ENCODE measurements at regions not wholly inside any gene's neighbourhood (a gene's known extent, or its start where the extent isn't known, plus 50 kb on each side); places are given as distances from the start of the nearest gene placed in this dataset.

DNA sequence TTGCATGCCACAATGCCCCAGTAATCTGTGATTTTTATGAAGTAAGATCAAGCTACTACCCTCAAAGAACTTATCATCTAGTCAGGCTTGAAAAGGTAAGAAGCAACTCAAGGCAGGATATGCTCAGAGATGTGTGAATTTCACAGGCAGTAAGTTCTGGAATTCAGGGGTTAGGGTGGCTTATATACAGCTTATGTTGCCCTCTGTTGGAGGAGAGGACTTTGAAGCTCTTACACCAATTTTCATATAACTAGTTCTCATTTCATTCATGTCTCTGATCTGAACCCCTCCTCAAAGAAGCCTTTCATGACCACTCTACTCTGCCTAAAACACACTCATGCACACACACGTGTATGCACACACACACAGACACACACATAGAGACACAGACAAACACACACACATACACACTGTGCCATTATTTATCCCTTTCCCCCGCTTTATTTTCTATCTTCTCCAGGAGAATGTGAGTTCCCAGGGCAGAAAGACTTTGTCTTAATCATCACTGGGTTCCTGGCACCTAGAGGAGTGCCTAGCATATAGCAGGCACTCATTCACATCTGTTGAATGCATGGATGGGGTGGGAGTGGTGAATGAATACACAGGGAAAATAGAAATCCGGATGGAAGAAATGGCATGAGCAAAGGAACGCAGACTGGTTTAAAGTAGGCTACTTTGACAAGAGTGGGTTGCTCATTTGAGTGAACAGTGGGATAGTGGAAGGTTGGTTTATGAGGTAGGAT is 220.7 kb upstream of the ZBED5 start:
- no peak for DNase-seq (ENCODE audit: low spot score)

DNA sequence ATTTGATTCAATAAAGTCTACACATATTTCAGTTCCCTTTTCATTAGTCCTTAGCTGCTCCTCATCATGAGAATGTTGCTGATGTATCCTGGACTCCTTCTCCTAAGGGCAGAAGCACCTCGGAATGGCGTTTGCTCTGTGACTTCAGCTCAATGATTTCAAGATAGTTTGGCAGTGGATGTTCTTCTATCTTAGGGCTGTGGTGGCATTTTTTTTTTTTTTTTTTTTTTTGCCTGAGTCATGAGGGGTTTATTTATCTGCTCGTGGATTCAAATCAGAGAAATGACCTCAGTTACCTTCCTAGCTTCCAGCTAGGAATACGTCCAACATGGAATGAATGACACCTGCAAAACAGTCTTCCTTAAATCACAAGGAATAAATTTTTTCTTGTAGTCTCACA is 220.0 kb upstream of the ZBED5 start:
- DNase-seq (ENCODE audit: low spot score) = no peak

DNA sequence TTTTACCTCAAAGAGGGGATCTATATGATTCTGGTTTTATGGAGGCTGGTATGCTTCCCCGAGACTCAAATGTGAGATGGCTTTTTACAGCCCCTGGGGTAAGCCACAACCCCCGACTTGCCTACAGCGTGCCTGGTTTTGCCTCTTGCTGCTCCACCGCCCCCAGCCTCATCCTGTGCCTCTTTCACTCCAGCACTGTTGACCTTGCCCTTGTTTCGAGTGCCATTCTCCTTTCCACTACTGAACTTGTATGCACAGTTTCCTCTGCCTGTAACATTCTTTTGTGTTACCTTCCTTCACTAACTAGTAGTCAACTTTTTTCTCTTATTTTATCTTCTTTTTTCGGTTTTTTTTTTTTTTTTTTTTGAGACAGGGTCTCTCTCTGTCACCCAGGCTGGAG is 219.0 kb upstream of the ZBED5 start:
- no peak for DNase-seq (ENCODE audit: low spot score)

DNA sequence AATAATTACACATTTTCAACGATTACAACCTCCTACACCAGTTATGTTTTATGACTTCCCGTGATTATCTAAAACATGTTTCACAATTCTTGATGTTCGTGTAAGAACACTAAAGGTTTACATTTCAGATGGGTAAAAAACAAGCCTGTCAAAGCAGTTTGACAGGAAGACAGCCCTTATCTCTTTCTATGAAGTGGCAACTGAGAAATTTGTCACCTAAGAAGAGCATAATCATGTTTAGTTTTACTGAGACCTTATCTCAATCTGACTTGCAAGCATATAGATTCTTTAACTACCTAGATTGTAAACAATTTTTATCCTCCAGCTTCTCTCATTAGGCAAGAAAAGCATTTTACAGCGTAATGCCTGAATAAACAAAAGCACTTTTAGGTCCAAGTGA is 218.4 kb upstream of the ZBED5 start:
- DNase-seq (ENCODE audit: low spot score) = no peak

DNA sequence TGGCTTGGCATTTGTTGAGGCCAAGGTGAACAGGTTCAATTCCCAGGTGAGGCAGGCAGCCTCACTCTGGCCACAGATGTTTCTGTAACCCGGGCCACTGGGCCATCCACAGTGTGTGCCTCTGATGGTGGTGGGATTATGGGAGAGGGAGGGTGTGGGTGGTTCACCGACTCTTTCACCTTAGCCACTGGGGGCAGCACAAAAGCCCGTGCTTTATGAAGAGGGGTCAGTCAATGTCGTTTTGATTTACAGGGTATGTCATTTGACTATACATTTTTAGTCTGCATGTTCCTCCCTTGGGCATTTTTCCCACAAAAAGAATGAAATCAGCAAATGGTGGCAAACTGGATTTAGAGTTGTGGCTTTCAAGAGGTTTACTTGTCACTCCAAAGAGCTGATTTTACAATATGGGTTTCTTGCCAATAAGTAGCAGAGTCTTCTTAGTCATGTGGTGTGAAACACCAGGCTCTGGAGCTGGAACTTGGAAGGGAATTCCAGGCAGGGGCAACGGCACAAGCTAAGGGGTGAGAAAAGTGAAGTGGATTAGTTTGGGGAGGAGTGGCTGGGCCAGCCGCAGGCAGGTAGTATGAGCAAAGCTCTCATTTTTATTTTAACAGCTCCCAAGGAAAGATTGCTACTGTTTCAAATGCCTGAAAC is 217.8 kb upstream of the ZBED5 start:
- DNase-seq (ENCODE audit: low spot score) = no peak

DNA sequence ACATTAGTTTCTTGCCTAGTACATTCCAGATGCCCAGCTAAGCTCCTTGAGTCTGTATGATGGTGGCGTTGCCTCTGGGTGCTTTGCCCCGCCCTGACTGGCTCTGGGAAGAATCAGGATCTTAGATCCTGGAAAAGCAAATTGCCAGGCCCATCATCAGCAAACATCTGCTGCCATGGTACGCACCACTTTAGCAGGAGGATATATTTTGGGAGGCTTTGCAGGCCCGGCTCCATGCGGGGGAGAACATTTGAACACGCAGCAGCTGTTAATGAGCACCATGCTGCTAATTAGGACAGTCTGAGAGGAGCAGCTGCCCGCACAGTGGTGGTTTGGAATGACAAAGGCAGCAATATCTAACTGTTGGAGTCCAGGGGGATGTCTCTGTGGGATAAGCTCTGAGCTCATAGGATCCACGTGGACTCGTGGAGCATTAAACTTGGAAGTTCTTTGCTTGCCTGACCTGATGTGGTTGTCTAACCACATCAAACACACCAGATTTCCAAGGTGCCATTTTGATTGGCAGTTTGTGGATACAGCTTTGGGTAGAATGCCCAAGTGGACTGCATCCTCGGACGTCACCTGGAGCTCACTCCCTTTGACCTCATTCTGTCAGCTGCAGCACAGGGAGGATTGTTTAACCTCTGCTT is 217.0 kb upstream of the ZBED5 start:
- no peak for DNase-seq (ENCODE audit: low spot score)

DNA sequence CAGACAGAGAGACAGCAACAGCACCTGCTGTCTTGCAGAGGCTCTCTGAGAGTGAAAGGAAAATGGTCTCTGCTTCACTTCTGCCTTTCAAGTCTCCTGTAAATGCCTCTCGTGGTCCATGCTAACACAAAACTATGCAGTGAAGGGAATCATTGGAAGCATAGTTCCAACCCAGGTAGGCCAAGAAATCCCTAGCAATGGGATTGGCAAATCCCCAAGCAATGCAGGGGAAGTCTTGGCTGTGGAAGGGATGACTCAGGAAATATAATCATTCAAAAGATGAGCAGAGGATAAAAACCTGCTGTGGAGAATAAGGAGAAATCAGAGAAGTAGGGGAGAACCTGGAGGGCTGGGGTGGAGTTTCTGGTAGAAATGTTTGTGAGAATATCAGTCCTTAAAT is 216.1 kb upstream of the ZBED5 start:
- no peak for DNase-seq (ENCODE audit: low spot score)

DNA sequence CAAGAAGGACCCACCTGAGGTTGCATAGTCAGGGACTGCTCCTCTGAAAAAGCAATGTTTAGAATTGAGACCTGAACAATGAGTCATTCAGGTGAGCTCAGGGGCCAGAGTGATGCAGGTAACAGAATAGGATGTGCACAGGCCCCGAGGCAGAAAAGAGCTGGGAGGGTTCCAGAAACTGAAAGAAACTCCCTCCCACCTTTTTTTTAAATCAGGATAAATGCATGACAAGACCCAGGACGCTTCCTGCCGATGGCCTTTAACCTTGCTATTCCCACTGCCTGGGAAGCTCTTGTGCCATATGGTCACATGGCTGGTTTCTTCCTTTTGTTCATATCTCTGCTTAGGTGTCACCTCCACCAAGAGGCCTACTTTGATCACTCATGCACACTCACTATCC is 214.2 kb upstream of the ZBED5 start:
- no peak for DNase-seq (ENCODE audit: low spot score)

DNA sequence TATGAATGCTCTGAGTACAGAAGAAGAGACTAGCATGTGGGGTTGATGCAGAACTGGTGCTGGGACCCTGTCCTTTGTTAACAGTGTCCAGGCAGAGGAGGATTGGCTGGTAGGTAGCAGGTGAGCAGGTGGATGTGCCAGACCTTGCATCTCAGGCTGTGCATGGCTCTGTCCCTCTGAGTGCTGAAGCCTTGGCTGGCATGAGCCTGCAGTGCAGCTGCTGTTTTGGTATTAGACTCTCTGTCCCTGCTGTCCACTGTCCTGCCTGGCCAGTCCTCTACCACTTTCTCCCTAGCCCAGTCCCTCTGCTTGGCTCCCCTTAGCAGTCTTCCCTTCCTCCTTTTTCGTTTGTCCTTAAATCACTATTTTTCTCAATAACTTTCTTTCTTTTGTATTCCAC is 213.6 kb upstream of the ZBED5 start:
- DNase-seq (ENCODE audit: low spot score) = no peak

DNA sequence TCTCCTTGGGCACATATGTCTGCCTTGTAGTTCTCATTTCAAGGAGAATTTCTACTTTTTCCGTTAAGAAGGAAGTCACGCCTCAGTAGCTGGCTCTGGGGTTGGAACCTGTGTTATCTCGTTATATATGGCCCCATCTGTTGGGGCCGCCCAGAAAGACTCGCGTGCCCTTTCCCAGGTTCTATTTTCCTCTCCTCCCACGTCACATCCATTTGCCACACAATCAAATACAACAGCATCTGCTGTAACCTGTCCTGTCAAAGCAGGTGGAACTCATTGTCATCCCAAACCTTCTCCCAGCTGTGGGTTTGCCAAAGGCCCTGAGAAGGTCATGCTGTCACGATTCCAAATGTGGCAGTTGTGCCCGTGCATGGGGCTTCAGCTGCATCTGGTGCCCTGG is 213.1 kb upstream of the ZBED5 start:
- DNase-seq (ENCODE audit: low spot score) = no peak

DNA sequence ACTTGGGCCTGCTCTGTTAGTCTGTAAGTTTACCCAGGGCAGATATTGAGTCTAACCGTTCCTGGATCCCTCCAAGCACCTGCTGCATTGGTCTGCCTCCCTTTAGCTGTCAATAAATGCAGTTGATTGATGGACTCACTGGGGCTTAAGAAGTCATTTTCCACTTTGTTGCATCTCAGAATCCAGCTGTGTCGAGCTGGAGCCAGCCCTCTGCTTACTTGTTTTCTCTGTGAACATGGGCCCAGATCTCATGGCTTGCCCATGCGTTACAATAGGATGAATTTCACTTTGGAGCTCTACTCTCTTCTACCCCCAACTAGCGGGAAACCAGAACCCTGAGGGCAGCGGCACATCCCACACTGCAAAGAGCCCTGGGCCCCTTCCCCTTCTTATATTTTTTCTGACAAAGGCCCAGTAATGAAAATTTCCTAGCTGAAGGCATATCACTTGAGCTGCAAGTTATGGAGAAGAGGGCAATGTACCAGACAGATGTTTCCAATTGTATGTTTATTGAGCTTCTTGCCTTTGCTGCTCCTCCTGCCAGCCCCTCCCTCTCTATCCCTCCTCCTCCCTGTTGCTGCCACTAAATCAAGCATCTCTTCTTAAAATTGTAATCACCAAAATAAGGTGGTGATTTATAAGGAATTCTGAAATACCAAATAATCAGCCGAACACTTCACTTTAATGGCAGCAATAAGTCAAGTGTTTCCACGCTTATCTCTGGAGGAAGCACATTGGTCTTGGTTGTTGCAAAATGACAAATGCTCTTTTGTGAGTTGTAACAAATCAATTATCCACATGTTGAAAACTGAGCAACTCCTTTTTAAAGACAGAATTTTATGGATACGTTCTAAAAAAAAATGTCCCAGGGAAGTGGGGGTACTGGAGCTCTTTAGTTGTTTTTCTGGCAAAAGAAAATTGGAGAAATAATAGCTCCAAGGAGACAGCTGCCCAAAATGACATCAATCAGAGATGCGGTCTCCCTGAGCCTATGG is 212.3 kb upstream of the ZBED5 start:
- DNase-seq (ENCODE audit: low spot score) = no peak

DNA sequence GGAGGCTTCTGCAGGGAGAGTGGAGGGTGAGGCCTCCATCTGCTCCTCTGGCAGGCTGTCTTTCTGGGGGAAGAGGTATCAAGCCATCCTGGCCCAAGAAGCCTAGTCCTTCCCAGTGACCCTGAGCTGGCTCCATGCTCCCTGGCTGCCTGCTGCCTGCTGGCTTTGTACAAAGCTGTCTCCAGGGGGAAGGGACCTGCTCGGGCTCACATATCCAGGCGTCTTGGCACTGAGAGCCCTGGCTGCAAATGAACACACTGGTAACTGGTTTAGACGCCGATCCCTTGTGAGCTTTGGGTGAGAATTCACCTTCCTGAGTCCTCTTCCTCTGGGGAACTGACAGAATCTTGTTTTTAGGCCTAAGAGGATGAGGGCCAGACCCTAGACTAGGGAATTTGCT is 210.3 kb upstream of the ZBED5 start:
- no peak for DNase-seq (ENCODE audit: low spot score)

DNA sequence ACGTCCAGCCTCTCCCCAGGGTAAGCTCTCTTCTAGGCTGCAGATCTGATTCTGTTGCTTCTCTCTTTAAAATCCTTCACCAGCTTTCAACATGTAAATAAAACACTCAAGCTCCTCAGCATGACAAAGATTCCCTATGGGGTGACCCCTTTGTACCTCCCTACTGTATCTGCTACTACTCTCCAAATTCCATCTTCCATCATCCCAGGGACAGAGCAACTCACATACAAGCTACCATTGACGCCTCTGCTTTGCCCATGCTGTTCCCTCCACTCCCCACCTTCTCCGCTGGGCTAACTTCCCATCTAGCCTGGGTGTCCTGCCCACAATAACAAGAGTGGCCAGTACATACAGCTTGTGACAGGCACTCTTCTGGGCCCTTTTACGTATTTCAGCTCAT is 207.5 kb upstream of the ZBED5 start:
- no peak for DNase-seq (ENCODE audit: low spot score)

DNA sequence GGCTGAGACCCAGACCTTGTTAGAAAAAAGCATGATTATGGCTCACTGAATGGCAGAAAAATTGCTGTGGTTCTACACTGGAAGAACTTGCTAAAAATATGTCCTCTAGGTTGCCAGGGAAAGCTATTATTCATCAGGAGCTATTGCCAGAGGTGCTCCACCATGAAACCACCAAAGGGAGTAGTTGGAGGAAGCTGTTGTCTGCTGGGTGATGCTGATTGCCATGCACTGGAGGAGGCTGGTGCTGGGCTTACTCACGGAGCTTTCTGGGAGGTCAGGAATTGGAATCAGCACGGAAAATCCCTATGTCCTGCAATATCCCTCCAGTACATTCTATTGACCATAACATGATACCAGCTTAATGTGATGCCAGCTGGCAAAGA is 199.6 kb upstream of the ZBED5 start:
- DNase-seq (ENCODE audit: low spot score) = no peak

DNA sequence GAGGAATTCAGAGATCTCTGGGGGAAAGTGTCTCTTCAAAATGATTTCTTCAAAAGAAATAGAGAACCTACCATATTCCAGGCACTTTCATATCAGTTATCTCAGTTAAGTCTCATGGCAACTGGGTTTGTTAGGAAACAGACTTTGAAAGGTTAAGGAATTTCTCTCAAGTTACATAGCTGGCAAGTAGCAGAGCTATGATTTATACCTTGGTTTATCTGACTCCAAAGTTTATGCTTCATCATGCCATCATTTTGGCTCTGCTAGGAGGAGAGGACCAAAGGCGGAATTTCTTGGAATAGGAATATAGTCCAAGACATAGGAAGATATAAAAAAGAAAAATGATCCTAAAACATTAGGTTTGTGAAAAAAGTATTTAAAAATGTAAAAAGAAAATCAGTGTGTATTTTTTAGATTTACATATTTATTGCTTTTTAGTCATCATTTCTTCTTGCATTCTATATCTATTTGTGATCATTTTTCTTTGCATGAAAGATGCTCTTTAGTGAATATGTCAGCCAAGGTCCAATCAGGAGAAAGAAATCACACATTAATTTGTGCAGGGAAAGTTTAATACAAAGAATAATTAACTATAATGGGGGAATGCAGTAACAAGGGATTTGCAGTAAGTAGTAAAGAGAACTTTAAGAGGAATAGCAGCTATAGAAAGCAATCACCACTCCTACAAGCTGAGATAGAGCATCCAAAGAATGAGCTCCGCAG is 199.1 kb upstream of the ZBED5 start:
- no peak for DNase-seq (ENCODE audit: low spot score)

DNA sequence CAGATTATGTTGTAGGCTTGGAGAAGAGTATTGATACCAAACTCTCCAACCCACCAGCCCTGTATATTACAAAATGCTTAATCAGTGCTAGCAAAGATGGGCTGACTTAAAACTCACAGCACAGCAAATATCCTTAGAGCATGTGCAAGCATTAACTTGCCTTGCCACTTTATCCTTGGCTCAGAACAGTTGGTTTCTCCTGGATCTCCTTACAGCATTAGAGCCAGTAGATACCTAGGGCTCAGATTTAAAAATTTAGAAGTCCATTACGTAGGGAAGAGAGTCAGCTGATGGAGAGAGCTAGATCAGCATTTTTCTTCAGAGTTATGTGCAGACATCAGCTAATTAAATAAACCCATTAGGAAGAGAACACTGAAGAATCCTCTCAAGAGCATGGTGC is 198.5 kb upstream of the ZBED5 start:
- DNase-seq (ENCODE audit: low spot score) = no peak

DNA sequence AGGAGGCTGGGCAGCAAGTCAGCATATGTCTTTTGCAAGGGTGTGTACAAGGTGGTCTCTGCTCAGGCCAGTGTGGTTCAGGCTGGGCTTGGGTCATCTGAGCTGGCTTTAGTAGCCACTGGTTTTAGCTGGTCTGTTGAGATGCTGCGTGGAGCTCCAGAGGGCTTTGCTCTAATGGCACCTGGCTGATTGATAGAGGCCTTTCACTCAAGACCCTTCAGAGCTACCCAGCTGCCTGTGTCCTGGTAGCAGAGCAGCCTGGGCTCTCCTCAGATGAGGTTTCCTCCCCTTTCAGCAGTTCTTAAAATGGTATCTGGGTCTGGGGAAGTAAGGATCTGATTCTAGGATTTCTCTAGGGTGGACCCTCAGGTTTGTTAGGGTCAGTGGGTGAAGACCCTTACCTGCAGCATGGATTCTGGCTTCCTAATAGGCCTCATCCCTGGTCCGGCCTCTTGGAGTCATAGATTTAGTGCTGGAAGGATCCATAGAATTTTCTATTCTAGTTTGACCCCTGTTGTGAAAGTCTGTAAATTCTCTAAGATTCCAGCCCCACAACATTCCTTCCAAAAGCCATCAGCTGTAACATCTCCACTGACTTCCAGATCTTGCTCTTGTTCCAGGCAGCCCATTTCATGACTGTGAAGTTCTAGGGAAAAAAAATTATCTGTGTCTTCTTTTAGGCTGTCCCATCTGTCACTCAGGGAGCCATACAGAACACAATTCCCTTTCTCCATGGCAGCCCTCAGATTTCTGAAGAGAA is 190.2 kb upstream of the ZBED5 start:
- DNase-seq (ENCODE audit: low spot score) = no peak

DNA sequence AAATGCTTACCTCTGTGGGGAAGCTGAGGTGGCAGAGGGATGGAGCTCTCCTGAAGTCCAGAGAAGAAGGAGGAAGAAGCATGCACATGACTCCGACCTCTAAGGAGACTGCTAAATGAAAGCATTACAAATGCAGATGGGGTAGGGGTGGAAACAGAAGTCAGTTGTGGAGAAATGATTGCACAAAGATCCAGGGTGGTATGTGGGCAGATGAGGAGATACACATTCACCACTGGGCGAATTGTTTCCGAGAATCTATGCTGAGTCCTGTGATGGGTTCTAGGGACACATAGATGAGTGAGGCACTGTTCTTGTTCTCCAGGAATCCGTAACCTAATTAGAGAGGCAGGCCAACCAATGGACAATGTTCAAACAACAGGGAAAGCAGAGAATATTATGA is 188.9 kb upstream of the ZBED5 start:
- no peak for DNase-seq (ENCODE audit: low spot score)

DNA sequence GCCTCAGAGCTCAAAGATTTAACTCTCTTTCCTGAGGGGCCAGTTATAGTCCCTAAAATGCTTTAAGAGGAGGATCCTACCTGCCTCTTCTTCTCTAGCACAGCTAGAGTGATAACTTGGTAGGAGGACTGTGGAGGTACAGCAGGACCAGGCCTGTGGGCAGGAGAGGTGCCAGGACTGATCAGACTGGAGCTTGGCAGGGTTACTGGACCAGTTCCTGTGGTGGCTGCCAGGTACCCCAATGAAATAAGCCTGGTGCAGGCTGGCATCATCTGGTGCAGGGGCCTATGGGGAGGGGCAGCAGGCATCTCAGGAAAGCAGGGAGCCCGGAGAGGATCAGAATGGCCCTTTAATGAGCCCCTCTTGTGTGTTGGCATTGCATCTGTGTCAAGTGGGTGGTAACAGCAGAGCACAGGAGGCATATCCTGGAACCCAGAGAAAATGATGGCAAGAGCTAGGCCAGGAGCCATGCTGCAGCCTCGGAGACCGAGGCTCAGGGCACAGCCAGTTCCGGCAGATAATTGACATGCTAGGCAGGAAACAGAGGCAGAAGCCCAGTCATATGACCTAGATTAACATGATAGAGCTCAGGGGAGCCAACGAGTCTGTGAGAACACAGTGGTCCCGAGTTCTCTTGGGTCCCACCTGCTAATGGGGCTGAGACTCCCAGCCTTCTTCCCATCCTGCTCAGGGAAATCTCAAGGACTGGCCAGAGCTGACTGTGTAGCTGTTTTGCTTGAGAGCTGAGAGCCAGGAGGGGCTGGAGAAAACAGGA is 187.5 kb upstream of the ZBED5 start:
- no peak for DNase-seq (ENCODE audit: low spot score)

All from SK-N-DZ (cell line).